CD14-positive monocyte (primary cell): ENCODE measurements at regions not wholly inside any gene's neighbourhood (a gene's known extent, or its start where the extent isn't known, plus 50 kb on each side); places are given as distances from the start of the nearest gene placed in this dataset.

Experiments used
- DNase-seq, 3 donors: peaks; one replicate each; pipeline ENCODE4 v3.0.0-alpha.2; 2011 to 2022
- H2AFZ ChIP-seq: 2 replicates; pipeline ENCODE4 v1.6.0; 2012; ENCODE audit warnings: mild to moderate bottlenecking, low read depth, low read length, inconsistent platforms; ENCODE audit not compliant: insufficient read depth, poor library complexity, severe bottlenecking
- H3K27ac ChIP-seq, 2 donors: 1 replicate in 1 of 2; 2 replicates in 1 of 2; pipeline ENCODE4 v1.5.1; 2012 to 2013; ENCODE audit warnings: low read length in 2 of 2, control low read depth in 1 of 2, inconsistent platforms in 1 of 2, low read depth in 1 of 2, mild to moderate bottlenecking in 1 of 2
- H3K27me3 ChIP-seq, 2 donors: one replicate each; pipeline versions ENCODE4 v1.6.0 to v1.6.1; 2011 to 2013; ENCODE audit warnings: low read length in 2 of 2; ENCODE audit not compliant: control insufficient read depth in 2 of 2, insufficient read depth in 2 of 2
- H3K36me3 ChIP-seq, 2 donors: replicated peaks in 1 of 2; 1 replicate in 1 of 2; 2 replicates in 1 of 2; pipeline versions ENCODE4 v1.5.1 to v1.6.1; 2012 to 2013; ENCODE audit warnings: low read length in 2 of 2, control low read depth in 1 of 2, inconsistent platforms in 1 of 2, mild to moderate bottlenecking in 1 of 2; ENCODE audit not compliant: insufficient read depth in 2 of 2, control insufficient read depth in 1 of 2
- H3K4me1 ChIP-seq, 2 donors: 1 replicate in 1 of 2; 2 replicates in 1 of 2; pipeline versions ENCODE4 v1.5.1 to v1.6.1; 2012 to 2013; ENCODE audit warnings: low read length in 2 of 2, control low read depth in 1 of 2, inconsistent platforms in 1 of 2, mild to moderate bottlenecking in 1 of 2, moderate library complexity in 1 of 2; ENCODE audit not compliant: insufficient read depth in 2 of 2, control insufficient read depth in 1 of 2
- H3K4me2 ChIP-seq: replicated peaks from 2 replicates; pipeline ENCODE3; 2012; ENCODE audit warnings: low read length, moderate library complexity, mild to moderate bottlenecking; ENCODE audit not compliant: poor library complexity, severe bottlenecking; ENCODE audit errors: extremely low read depth
- H3K4me3 ChIP-seq, 3 experiments: fragments of 200-600 bp in 1 of 3; sonication (generic) in 1 of 3; replicated peaks in 1 of 3; 1 replicate in 2 of 3; 2 replicates in 1 of 3; pipeline ENCODE4 v1.5.1; 2011 to 2013; ENCODE audit warnings: low read length in 3 of 3, mild to moderate bottlenecking in 3 of 3, control low read depth in 2 of 3, low read depth in 2 of 3, inconsistent platforms in 1 of 3, moderate library complexity in 1 of 3
- H3K79me2 ChIP-seq: 2 replicates; pipeline ENCODE4 v1.6.0; 2012; ENCODE audit warnings: mild to moderate bottlenecking, control low read depth, inconsistent platforms, low read length, moderate library complexity; ENCODE audit not compliant: insufficient read depth
- H3K9ac ChIP-seq: 2 replicates; pipeline ENCODE4 v1.6.0; 2017; ENCODE audit warnings: low read length, mild to moderate bottlenecking; ENCODE audit not compliant: insufficient read depth, poor library complexity, severe bottlenecking
- H3K9me3 ChIP-seq, 2 donors: replicated peaks in 1 of 2; 1 replicate in 1 of 2; 2 replicates in 1 of 2; pipeline versions ENCODE4 v1.5.1 to v1.6.1; 2012 to 2013; ENCODE audit warnings: low read length in 2 of 2, control low read depth in 1 of 2; ENCODE audit not compliant: control insufficient read depth in 1 of 2, insufficient read depth in 1 of 2
- H4K20me1 ChIP-seq: 2 replicates; pipeline ENCODE4 v1.6.0; 2012; ENCODE audit warnings: mild to moderate bottlenecking, low read length, control low read depth, moderate library complexity; ENCODE audit not compliant: insufficient read depth
- H3K27ac Mint-ChIP-seq, 7 donors: one replicate each; pipeline ENCODE4 v1.8.0; 2020; ENCODE audit warnings: mild to moderate bottlenecking in 7 of 7, mixed read lengths in 7 of 7, moderate library complexity in 6 of 7, inconsistent platforms in 2 of 7
- H3K27me3 Mint-ChIP-seq, 3 donors: one replicate each; pipeline ENCODE4 v1.8.0; 2021 to 2022; ENCODE audit warnings: low read depth in 3 of 3, mild to moderate bottlenecking in 3 of 3, mixed read lengths in 3 of 3, moderate library complexity in 3 of 3, inconsistent platforms in 1 of 3
- H3K36me3 Mint-ChIP-seq, 2 donors: one replicate each; pipeline ENCODE4 v1.8.0; 2020; ENCODE audit warnings: mixed read lengths in 2 of 2, inconsistent platforms in 1 of 2, mild to moderate bottlenecking in 1 of 2
- H3K4me1 Mint-ChIP-seq: one replicate; pipeline ENCODE4 v1.8.0; 2020; ENCODE audit warnings: mild to moderate bottlenecking, mixed read lengths
- H3K4me3 Mint-ChIP-seq, 2 donors: one replicate each; pipeline ENCODE4 v1.8.0; 2020; ENCODE audit warnings: mild to moderate bottlenecking in 2 of 2, mixed read lengths in 2 of 2, moderate library complexity in 1 of 2
- H3K9me3 Mint-ChIP-seq, 7 donors: one replicate each; pipeline ENCODE4 v1.8.0; 2020 to 2022; ENCODE audit warnings: mixed read lengths in 7 of 7, mild to moderate bottlenecking in 6 of 7, moderate library complexity in 6 of 7, inconsistent platforms in 2 of 7
- CTCF ChIP-seq: fragments of 200-600 bp; IDR thresholded peaks from one replicate; pipeline ENCODE4 v1.8.0; 2022; ENCODE audit warnings: antibody characterized with exemption, mild to moderate bottlenecking
- WGBS: methylation state at CpG from one replicate; pipeline ENCODE4 v1.1.5; 2013; ENCODE audit warnings: missing lambda C conversion rate; ENCODE audit not compliant: insufficient coverage; 5-methylcytosine and 5-hydroxymethylcytosine counted together
- intact Hi-C, 2 donors: fragments of 100-400 bp; cut with micrococcal nuclease; formaldehyde crosslinking; loops; one replicate each; pipeline versions ENCODE4 v1.15.0 to v1.15.1; 2023

GRCh38 chr14:98192946-98193345 is 1079.1 kb downstream of the BCL11B start:
- Mint-ChIP-seq H3K27me3 (peaks cover 2 to 3% (median 3%) of the 10 kb centered on the region in 3 donors), H3K9me3 (peaks cover 0 to 11% (median 0%) of the 10 kb centered on the region in 7 donors), H3K27ac (no peak overlapping the region), H3K4me3 (no peak overlapping the region), H3K4me1 (no peaks in the 10 kb centered on the region), H3K36me3 (no peaks in the 10 kb centered on the region)
- no peaks in the 10 kb centered on the region for H3K9me3 ChIP-seq
- 80% methylated on average over 1 of the region's 2 CpGs for WGBS
- no peak overlapping the region for H2AFZ ChIP-seq
- H3K4me2 ChIP-seq = no peak overlapping the region
- no peaks in the 10 kb centered on the region for H3K79me2 ChIP-seq
- no peaks in the 10 kb centered on the region for H3K36me3 ChIP-seq
- H3K4me3 ChIP-seq = no peak overlapping the region
- intact Hi-C loops = no loop called here
- no peak overlapping the region for H3K27ac ChIP-seq
- no peak for DNase-seq
- TF ChIP-seq CTCF = no peak
- no peaks in the 10 kb centered on the region for H4K20me1 ChIP-seq
- no peaks in the 10 kb centered on the region for H3K4me1 ChIP-seq
- no peaks in the 10 kb centered on the region for H3K27me3 ChIP-seq
- H3K9ac ChIP-seq = no peak overlapping the region

- Histone ChIP-seq H3K4me3 (no peak overlapping the region), H3K27me3 (no peaks in the 10 kb centered on the region), H3K9ac (no peak overlapping the region), H2AFZ (no peak overlapping the region), H3K79me2 (no peaks in the 10 kb centered on the region), H4K20me1 (no peaks in the 10 kb centered on the region), H3K36me3 (no peaks in the 10 kb centered on the region), H3K4me1 (no peaks in the 10 kb centered on the region), H3K9me3 (no peaks in the 10 kb centered on the region), H3K4me2 (no peak overlapping the region), H3K27ac (no peak overlapping the region)
- peaks cover 0 to 6% (median 3%) of the 10 kb centered on the region in 3 donors for H3K27me3 Mint-ChIP-seq
- intact Hi-C loops = no loop called here
- no peak overlapping the region for H3K27ac Mint-ChIP-seq
- DNase-seq = no peak
- WGBS = 40% methylated on average over 1 of the region's 2 CpGs
- H3K4me1 Mint-ChIP-seq = no peaks in the 10 kb centered on the region
- H3K4me3 Mint-ChIP-seq = no peak overlapping the region
- H3K9me3 Mint-ChIP-seq = peaks cover 0 to 11% (median 2%) of the 10 kb centered on the region in 7 donors
- H3K36me3 Mint-ChIP-seq = no peaks in the 10 kb centered on the region
- TF ChIP-seq CTCF = no peak
Observed at GRCh38 chr14:98194821-98195220, 1077.2 kb downstream of the BCL11B start.
